Transverse colon (tissue), 4 donors: ENCODE measurements at regions not wholly inside any gene's neighbourhood (a gene's known extent, or its start where the extent isn't known, plus 50 kb on each side); places are given as distances from the start of the nearest gene placed in this dataset.

Source experiments
- DNase-seq: peaks from one replicate; pipeline ENCODE4 v3.0.0-alpha.2; 2019
- H3K27ac ChIP-seq, 4 donors: fragments of 200-600 bp; sonication (generic); 2 replicates each; pipeline ENCODE4 v1.5.1; 2016 to 2018; ENCODE audit warnings: inconsistent platforms in 4 of 4
- H3K27me3 ChIP-seq: fragments of 200-600 bp; sonication (generic); 2 replicates; pipeline ENCODE4 v1.5.1; 2017; ENCODE audit warnings: inconsistent platforms
- H3K36me3 ChIP-seq, 4 donors: fragments of 200-600 bp; sonication (generic); 2 replicates each; pipeline ENCODE4 v1.5.1; 2017 to 2019; ENCODE audit warnings: inconsistent platforms in 4 of 4
- H3K4me1 ChIP-seq, 4 donors: fragments of 200-600 bp; sonication (generic); 2 replicates each; pipeline ENCODE4 v1.5.1; 2017 to 2020; ENCODE audit warnings: inconsistent platforms in 4 of 4
- H3K4me3 ChIP-seq, 4 donors: fragments of 200-600 bp; sonication (generic); 1 replicate in 1 of 4; 2 replicates in 3 of 4; pipeline versions ENCODE4 v1.5.1 to v1.6.1; 2017 to 2019; ENCODE audit warnings: inconsistent platforms in 4 of 4
- H3K9me3 ChIP-seq, 2 donors: fragments of 200-600 bp; sonication (generic); 2 replicates each; pipeline ENCODE4 v1.5.1; 2017 to 2019; ENCODE audit warnings: inconsistent platforms in 2 of 2
- CTCF ChIP-seq, 5 experiments: fragments of 200-600 bp in 3 of 5; fragments of 450-650 bp in 2 of 5; sonication (generic) in 3 of 5; IDR thresholded peaks; 1 replicate in 2 of 5; 2 replicates in 3 of 5; pipeline ENCODE4 v1.5.1; 2016 to 2017; ENCODE audit warnings: antibody characterized with exemption in 5 of 5, inconsistent platforms in 3 of 5, mild to moderate bottlenecking in 2 of 5, moderate library complexity in 1 of 5
- EP300 ChIP-seq: sonication (generic); formaldehyde crosslinking; IDR thresholded peaks from one replicate; pipeline ENCODE4 v1.6.1; 2017; ENCODE audit warnings: antibody characterized with exemption, low read depth
- POLR2A ChIP-seq: fragments of 450-650 bp; IDR thresholded peaks from one replicate; pipeline ENCODE4 v1.6.1; 2016; ENCODE audit warnings: antibody characterized with exemption, mild to moderate bottlenecking, moderate library complexity
- POLR2AphosphoS5 ChIP-seq, 3 donors: sonication (generic); formaldehyde crosslinking; IDR thresholded peaks; one replicate each; pipeline ENCODE4 v1.6.1; 2016; ENCODE audit warnings: antibody characterized with exemption in 3 of 3
- WGBS, 2 donors: methylation state at CpG; one replicate each; pipeline ENCODE4 v1.1.5; 2018; ENCODE audit warnings: low coverage in 1 of 2; 5-methylcytosine and 5-hydroxymethylcytosine counted together
- in situ Hi-C, 4 donors: fragments of 200-750 bp; cut with MboI; loops; one replicate each; pipeline versions ENCODE4 v1.15.0 to v1.15.1; 2017; ENCODE audit warnings: low sequenced_read_pairs in 3 of 4, low pct_ligation_motif_present in 1 of 4, low pct_unique_long_range_greater_than_20kb in 1 of 4
- intact Hi-C: fragments of 100-400 bp; cut with DNase I; formaldehyde crosslinking; loops from one replicate; pipeline ENCODE4 v1.15.1; 2023; ENCODE audit warnings: low total_unique reads

GRCh38 chr6:137767911-137768690, 99.0 kb upstream of the TNFAIP3 start:
- H3K4me1 ChIP-seq: peaks cover 0 to 8% (median 0%) of the 10 kb centered on the region in 4 donors
- no peaks in the 10 kb centered on the region for H3K27me3 ChIP-seq
- TF ChIP-seq POLR2AphosphoS5 (IDR thresholded peaks at IDR 0.05) (no peak), EP300 (no peak), CTCF (IDR thresholded peaks at IDR 0.05) (no peak), POLR2A (no peak)
- DNase-seq: no peak
- H3K9me3 ChIP-seq: peaks cover 0 to 4% of the 10 kb centered on the region in 2 donors
- in situ Hi-C loops: no loop called here
- H3K36me3 ChIP-seq: no peaks in the 10 kb centered on the region
- H3K27ac ChIP-seq: peak overlapping the region in 2 of 4 donors; percentile 7 to 51
- WGBS, 2 donors: 43 to 45% methylated on average over 5 of the region's 5 CpGs
- no peak overlapping the region for H3K4me3 ChIP-seq
- intact Hi-C loops: no loop called here

- no peaks in the 10 kb centered on the region for H3K27me3 ChIP-seq
- H3K27ac ChIP-seq: peak overlapping the region in 1 of 4 donors; percentile 26
- H3K36me3 ChIP-seq: no peaks in the 10 kb centered on the region
- in situ Hi-C loops (no loop called here), intact Hi-C loops (no loop called here)
- peaks cover 0 to 4% of the 10 kb centered on the region in 2 donors for H3K9me3 ChIP-seq
- no peak for DNase-seq
- 100% methylated on average over 1 of the region's 1 CpG for WGBS, 2 donors
- peaks cover 0 to 8% (median 0%) of the 10 kb centered on the region in 4 donors for H3K4me1 ChIP-seq
- H3K4me3 ChIP-seq: no peak overlapping the region
- no peak for TF ChIP-seq POLR2A
- TF ChIP-seq CTCF (IDR thresholded peaks at IDR 0.05): no peak
- TF ChIP-seq EP300: no peak
- no peak for TF ChIP-seq POLR2AphosphoS5 (IDR thresholded peaks at IDR 0.05)
Measured at GRCh38 chr6:137768935-137769334, 98.1 kb upstream of the TNFAIP3 start.

- Histone ChIP-seq H3K4me1 (peaks cover 0 to 8% (median 0%) of the 10 kb centered on the region in 4 donors), H3K27me3 (no peaks in the 10 kb centered on the region), H3K4me3 (no peak overlapping the region), H3K9me3 (peaks cover 0 to 4% of the 10 kb centered on the region in 2 donors), H3K36me3 (no peaks in the 10 kb centered on the region), H3K27ac (no peak overlapping the region)
- WGBS, 2 donors: 91 to 93% methylated on average over 5 to 6 of the region's 6 CpGs
- DNase-seq: no peak
- TF ChIP-seq EP300 (no peak), POLR2A (no peak), CTCF (IDR thresholded peaks at IDR 0.05) (no peak), POLR2AphosphoS5 (IDR thresholded peaks at IDR 0.05) (no peak)
- intact Hi-C loops: no loop called here
- in situ Hi-C loops: no loop called here
Measured at GRCh38 chr6:137769797-137770362, 97.2 kb upstream of the TNFAIP3 start.

- TF ChIP-seq EP300 (no peak), POLR2AphosphoS5 (IDR thresholded peaks at IDR 0.05) (no peak), CTCF (IDR thresholded peaks at IDR 0.05) (no peak), POLR2A (no peak)
- Histone ChIP-seq H3K27me3 (no peaks in the 10 kb centered on the region), H3K9me3 (no peaks in the 10 kb centered on the region), H3K36me3 (no peaks in the 10 kb centered on the region), H3K4me1 (peaks cover 0 to 7% (median 4%) of the 10 kb centered on the region in 4 donors), H3K4me3 (no peak overlapping the region), H3K27ac (no peak overlapping the region)
- 89 to 93% methylated on average over 5 to 7 of the region's 7 CpGs for WGBS, 2 donors
- no peak for DNase-seq
- intact Hi-C loops: no loop called here
- in situ Hi-C loops: no loop called here
Measured at GRCh38 chr6:137772541-137773250, 94.4 kb upstream of the TNFAIP3 start.
